SK-N-SH treated with all-trans-retinoic acid at 6 μM for 48 hours (cell line): ENCODE measurements at regions not wholly inside any gene's neighbourhood (a gene's known extent, or its start where the extent isn't known, plus 50 kb on each side); places are given as distances from the start of the nearest gene placed in this dataset.

Experiments
- ATAC-seq: fragments of 200-7000 bp; cut with Tn5 transposase; 3 replicates; pipeline ENCODE4 v1.9.1; 2020; ENCODE audit warnings: mild to moderate bottlenecking, moderate library complexity
- ARNTL ChIP-seq: fragments of 450-650 bp; formaldehyde crosslinking; IDR thresholded peaks from 2 replicates; pipeline ENCODE4 v1.5.0; 2020; ENCODE audit warnings: low read depth, mild to moderate bottlenecking, moderate library complexity, borderline replicate concordance
- BACH2 ChIP-seq: fragments of 250-450 bp; sonication (Bioruptor Pico); IDR thresholded peaks from 2 replicates; pipeline ENCODE4 v1.9.0; 2021; ENCODE audit warnings: mild to moderate bottlenecking, borderline replicate concordance
- CSDC2 ChIP-seq: fragments of 250-450 bp; sonication (Bioruptor Pico); IDR thresholded peaks from 2 replicates; pipeline ENCODE4 v1.5.0; 2020; ENCODE audit warnings: mild to moderate bottlenecking, moderate library complexity
- ESRRG ChIP-seq: fragments of 250-450 bp; sonication (Bioruptor Pico); IDR thresholded peaks from 2 replicates; pipeline ENCODE4 v1.6.1; 2021; ENCODE audit warnings: mild to moderate bottlenecking
- GLIS3 ChIP-seq: fragments of 250-450 bp; sonication (Bioruptor Pico); IDR thresholded peaks from 2 replicates; pipeline ENCODE4 v1.5.0; 2020; ENCODE audit warnings: mild to moderate bottlenecking, moderate library complexity
- ISL1 ChIP-seq: fragments of 250-450 bp; sonication (Bioruptor Pico); IDR thresholded peaks from 2 replicates; pipeline ENCODE4 v2.1.2; 2022; ENCODE audit warnings: mild to moderate bottlenecking, moderate library complexity
- PPARA ChIP-seq: fragments of 250-450 bp; sonication (Bioruptor Pico); IDR thresholded peaks from 2 replicates; pipeline ENCODE4 v1.5.0; 2020; ENCODE audit warnings: mild to moderate bottlenecking, borderline replicate concordance
- RARB ChIP-seq: fragments of 250-450 bp; sonication (Bioruptor Pico); IDR thresholded peaks from 2 replicates; pipeline ENCODE4 v1.8.0; 2021; ENCODE audit warnings: mild to moderate bottlenecking, moderate library complexity
- SNAI2 ChIP-seq: fragments of 250-450 bp; sonication (Bioruptor Pico); IDR thresholded peaks from 2 replicates; pipeline ENCODE4 v1.5.0; 2020; ENCODE audit warnings: mild to moderate bottlenecking, moderate library complexity
- TCF4 ChIP-seq: fragments of 250-450 bp; sonication (Bioruptor Pico); IDR thresholded peaks from 2 replicates; pipeline ENCODE4 v1.8.0; 2021; ENCODE audit warnings: mild to moderate bottlenecking, moderate library complexity, borderline replicate concordance
- TOX ChIP-seq: fragments of 250-450 bp; sonication (Bioruptor Pico); IDR thresholded peaks from 2 replicates; pipeline ENCODE4 v1.8.0; 2021; ENCODE audit warnings: mild to moderate bottlenecking, moderate library complexity, borderline replicate concordance
- ZC3H10 ChIP-seq: fragments of 250-450 bp; sonication (Bioruptor Pico); IDR thresholded peaks from 2 replicates; pipeline ENCODE4 v1.5.1; 2021; ENCODE audit warnings: mild to moderate bottlenecking, moderate library complexity
- ZFP3 ChIP-seq: fragments of 250-450 bp; sonication (Bioruptor Pico); IDR thresholded peaks from 2 replicates; pipeline ENCODE4 v1.5.0; 2020; ENCODE audit warnings: mild to moderate bottlenecking, moderate library complexity
- ZFP30 ChIP-seq: fragments of 450-650 bp; formaldehyde crosslinking; IDR thresholded peaks from 2 replicates; pipeline ENCODE4 v1.5.0; 2022; ENCODE audit warnings: mild to moderate bottlenecking, moderate library complexity
- ZNF565 ChIP-seq: fragments of 450-650 bp; formaldehyde crosslinking; conservative IDR thresholded peaks from 2 replicates; pipeline ENCODE4 v1.5.0; 2020; ENCODE audit warnings: low read depth, mild to moderate bottlenecking, moderate library complexity
- ZNF8 ChIP-seq: fragments of 450-650 bp; formaldehyde crosslinking; IDR thresholded peaks from 2 replicates; pipeline ENCODE4 v1.5.0; 2020; ENCODE audit warnings: mild to moderate bottlenecking, moderate library complexity
- TF ChIP-seq, protein P1 (sequence below): fragments of 250-450 bp; sonication (Bioruptor Pico); IDR thresholded peaks from 2 replicates; pipeline ENCODE4 v1.5.1; 2021; ENCODE audit warnings: mild to moderate bottlenecking, moderate library complexity
- TF ChIP-seq, protein P2 (sequence below): fragments of 250-450 bp; sonication (Bioruptor Pico); IDR thresholded peaks from 2 replicates; pipeline ENCODE4 v1.8.0; 2021; ENCODE audit warnings: low read depth, mild to moderate bottlenecking, moderate library complexity, borderline replicate concordance
- TF ChIP-seq, protein P3 (sequence below): fragments of 250-450 bp; sonication (Bioruptor Pico); IDR thresholded peaks from 2 replicates; pipeline ENCODE4 v1.5.0; 2020; ENCODE audit warnings: mild to moderate bottlenecking, moderate library complexity
- TF ChIP-seq, protein P4 (sequence below): fragments of 250-450 bp; sonication (Bioruptor Pico); IDR thresholded peaks from 2 replicates; pipeline ENCODE4 v1.5.1; 2020; ENCODE audit warnings: low read depth, mild to moderate bottlenecking, moderate library complexity

DNA sequence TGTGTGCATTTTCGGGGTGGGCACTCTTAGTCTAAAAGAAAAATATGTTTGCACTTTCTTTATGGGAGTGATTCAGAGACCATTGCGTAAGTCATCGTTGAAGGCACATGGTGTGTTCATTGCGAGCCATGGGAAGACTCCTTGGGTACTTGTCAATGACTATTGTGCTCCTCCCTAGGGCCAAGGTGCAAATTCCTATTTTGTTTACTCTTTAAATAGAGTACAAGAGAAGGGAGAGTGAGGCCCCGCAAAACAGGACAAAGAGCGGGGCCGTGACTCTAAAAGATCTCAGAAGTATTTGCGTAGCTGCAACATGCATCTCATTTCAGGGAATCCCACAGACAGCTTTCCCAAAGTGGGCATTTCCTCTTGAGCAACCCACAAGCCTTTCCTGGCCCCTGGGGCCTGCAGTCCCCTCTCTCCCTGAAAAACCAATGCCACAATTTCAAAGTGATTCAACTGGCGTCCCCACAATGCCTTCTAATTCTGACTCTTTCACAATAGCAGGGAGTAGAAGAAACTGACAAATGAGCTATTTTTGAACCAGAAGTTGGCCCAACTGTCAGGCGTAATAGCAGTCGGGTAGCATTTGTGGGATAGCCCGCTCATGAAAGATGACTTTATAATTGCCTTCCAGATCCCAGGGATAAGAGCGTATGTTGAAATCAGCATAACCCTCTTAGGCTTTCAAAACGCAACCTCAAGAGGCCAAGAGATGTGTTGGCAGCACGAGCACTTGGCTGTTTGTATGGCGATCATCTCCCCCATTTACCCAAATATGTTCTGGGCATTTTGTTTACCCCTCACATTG, 277.9 kb upstream of the BMP2 start (continued):
- TF ChIP-seq ARNTL (no peak), GLIS3 (no peak), TCF4 (CRISPR knock-in tag) (no peak), ZC3H10 (no peak), TOX (no peak)
- TF ChIP-seq, protein P1, sequence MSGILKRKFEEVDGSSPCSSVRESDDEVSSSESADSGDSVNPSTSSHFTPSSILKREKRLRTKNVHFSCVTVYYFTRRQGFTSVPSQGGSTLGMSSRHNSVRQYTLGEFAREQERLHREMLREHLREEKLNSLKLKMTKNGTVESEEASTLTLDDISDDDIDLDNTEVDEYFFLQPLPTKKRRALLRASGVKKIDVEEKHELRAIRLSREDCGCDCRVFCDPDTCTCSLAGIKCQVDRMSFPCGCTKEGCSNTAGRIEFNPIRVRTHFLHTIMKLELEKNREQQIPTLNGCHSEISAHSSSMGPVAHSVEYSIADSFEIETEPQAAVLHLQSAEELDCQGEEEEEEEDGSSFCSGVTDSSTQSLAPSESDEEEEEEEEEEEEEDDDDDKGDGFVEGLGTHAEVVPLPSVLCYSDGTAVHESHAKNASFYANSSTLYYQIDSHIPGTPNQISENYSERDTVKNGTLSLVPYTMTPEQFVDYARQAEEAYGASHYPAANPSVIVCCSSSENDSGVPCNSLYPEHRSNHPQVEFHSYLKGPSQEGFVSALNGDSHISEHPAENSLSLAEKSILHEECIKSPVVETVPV (CRISPR knock-in tag) = no peak

DNA sequence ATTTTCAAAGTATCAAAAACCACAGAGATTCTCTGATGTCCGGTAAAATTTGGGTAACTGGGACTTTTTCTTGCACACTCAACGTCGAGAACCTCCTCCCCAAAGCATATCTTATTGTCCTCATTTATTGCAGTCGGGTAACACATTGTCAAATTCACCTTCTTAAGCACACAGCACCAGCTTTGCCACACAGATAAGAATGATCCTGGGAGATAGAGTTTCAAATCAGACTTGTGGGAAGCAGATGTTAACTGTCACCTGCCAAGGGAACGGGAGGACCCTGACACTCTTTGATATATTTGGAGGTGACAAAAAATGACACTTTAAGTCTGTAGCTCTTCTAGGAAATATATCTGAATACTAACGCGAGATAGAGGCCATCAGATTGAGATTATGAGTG, 282.1 kb upstream of the BMP2 start:
- ATAC-seq = no peak
- TF ChIP-seq ZNF8 (CRISPR knock-in tag) (no peak), TCF4 (CRISPR knock-in tag) (no peak), BACH2 (CRISPR knock-in tag) (no peak), TOX (no peak), ISL1 (CRISPR knock-in tag) (no peak), SNAI2 (no peak), ZFP30 (CRISPR knock-in tag) (no peak), ZFP3 (no peak), ESRRG (no peak), ZC3H10 (no peak)
- TF ChIP-seq, protein P2, sequence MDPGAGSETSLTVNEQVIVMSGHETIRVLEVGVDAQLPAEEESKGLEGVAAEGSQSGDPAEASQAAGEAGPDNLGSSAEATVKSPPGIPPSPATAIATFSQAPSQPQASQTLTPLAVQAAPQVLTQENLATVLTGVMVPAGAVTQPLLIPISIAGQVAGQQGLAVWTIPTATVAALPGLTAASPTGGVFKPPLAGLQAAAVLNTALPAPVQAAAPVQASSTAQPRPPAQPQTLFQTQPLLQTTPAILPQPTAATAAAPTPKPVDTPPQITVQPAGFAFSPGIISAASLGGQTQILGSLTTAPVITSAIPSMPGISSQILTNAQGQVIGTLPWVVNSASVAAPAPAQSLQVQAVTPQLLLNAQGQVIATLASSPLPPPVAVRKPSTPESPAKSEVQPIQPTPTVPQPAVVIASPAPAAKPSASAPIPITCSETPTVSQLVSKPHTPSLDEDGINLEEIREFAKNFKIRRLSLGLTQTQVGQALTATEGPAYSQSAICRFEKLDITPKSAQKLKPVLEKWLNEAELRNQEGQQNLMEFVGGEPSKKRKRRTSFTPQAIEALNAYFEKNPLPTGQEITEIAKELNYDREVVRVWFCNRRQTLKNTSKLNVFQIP (CRISPR knock-in tag) = no peak
- TF ChIP-seq, protein P3, sequence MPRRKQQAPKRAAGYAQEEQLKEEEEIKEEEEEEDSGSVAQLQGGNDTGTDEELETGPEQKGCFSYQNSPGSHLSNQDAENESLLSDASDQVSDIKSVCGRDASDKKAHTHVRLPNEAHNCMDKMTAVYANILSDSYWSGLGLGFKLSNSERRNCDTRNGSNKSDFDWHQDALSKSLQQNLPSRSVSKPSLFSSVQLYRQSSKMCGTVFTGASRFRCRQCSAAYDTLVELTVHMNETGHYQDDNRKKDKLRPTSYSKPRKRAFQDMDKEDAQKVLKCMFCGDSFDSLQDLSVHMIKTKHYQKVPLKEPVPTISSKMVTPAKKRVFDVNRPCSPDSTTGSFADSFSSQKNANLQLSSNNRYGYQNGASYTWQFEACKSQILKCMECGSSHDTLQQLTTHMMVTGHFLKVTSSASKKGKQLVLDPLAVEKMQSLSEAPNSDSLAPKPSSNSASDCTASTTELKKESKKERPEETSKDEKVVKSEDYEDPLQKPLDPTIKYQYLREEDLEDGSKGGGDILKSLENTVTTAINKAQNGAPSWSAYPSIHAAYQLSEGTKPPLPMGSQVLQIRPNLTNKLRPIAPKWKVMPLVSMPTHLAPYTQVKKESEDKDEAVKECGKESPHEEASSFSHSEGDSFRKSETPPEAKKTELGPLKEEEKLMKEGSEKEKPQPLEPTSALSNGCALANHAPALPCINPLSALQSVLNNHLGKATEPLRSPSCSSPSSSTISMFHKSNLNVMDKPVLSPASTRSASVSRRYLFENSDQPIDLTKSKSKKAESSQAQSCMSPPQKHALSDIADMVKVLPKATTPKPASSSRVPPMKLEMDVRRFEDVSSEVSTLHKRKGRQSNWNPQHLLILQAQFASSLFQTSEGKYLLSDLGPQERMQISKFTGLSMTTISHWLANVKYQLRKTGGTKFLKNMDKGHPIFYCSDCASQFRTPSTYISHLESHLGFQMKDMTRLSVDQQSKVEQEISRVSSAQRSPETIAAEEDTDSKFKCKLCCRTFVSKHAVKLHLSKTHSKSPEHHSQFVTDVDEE = no peak
- TF ChIP-seq, protein P1 (CRISPR knock-in tag) = no peak

DNA sequence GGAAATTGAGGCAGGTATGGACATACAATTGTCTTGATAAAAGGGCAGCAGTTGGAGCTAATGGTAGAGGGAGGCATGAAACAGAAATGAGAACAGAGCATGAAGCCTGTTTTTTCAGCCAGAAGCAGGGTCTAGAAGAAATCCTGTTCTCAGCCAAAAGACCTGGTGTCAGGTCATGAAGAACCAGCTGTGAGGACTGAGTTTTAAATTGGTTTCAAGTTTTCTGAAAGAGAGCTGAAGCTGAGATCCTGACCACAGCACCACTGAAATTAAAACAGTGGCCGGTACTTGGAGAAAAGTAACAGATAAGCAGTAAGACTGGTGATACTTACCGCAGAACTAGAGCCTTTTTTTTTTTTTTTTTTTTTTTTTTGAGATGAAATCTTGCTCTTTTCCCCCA, 283.8 kb upstream of the BMP2 start:
- TF ChIP-seq TCF4 (CRISPR knock-in tag) (no peak), ZNF565 (CRISPR knock-in tag) (no peak), ZFP3 (no peak), ISL1 (CRISPR knock-in tag) (no peak), ZNF8 (CRISPR knock-in tag) (no peak), CSDC2 (CRISPR knock-in tag) (no peak), ZC3H10 (no peak), PPARA (CRISPR knock-in tag) (no peak), ZFP30 (CRISPR knock-in tag) (no peak), GLIS3 (no peak)
- TF ChIP-seq, protein P2 (CRISPR knock-in tag) = no peak
- ATAC-seq = no peak

DNA sequence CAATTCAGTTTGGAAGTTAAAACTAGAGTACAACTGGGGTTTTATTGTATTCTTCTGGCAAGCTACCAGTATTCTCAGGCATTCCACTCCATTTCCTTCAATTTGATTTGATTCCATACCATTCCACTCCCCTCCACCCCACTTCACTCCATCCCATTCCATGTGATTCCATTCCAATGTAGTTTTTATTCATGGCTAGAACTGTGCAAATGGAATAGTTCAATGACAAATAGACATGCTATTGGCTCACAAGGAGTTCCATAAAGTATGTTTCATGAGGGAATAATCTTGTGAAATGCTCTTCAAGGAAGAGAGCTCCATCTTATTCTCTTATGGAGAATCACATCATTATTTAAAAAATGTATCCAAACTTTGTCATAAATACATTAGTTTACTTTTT, 285.0 kb upstream of the BMP2 start:
- no peak for ATAC-seq
- TF ChIP-seq ZNF8 (CRISPR knock-in tag) (no peak), CSDC2 (CRISPR knock-in tag) (no peak), ZFP30 (CRISPR knock-in tag) (no peak), SNAI2 (no peak), RARB (CRISPR knock-in tag) (no peak)
- TF ChIP-seq, protein P4, sequence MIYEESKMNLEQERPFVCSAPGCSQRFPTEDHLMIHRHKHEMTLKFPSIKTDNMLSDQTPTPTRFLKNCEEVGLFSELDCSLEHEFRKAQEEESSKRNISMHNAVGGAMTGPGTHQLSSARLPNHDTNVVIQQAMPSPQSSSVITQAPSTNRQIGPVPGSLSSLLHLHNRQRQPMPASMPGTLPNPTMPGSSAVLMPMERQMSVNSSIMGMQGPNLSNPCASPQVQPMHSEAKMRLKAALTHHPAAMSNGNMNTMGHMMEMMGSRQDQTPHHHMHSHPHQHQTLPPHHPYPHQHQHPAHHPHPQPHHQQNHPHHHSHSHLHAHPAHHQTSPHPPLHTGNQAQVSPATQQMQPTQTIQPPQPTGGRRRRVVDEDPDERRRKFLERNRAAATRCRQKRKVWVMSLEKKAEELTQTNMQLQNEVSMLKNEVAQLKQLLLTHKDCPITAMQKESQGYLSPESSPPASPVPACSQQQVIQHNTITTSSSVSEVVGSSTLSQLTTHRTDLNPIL (CRISPR knock-in tag) = no peak
- TF ChIP-seq, protein P3 = no peak
- TF ChIP-seq, protein P1 (CRISPR knock-in tag) = no peak
